ENCODE measurements at regions not wholly inside any gene's neighbourhood (a gene's known extent, or its start where the extent isn't known, plus 50 kb on each side); places are given as distances from the start of the nearest gene placed in this dataset.

GRCh38 chr4:130338851-130339250 lies 1242.9 kb downstream of the C4orf33 start:
- no peak overlapping the region for H3K4me3 ChIP-seq (ENCODE audit: low read depth in 1 of 2, low read length in 2 of 2)

GRCh38 chr4:130349745-130350144 lies 1253.8 kb downstream of the C4orf33 start:
- H3K27ac ChIP-seq (ENCODE audit: low read length), result no peak overlapping the region
- H3K4me3 ChIP-seq (ENCODE audit: low read depth in 1 of 2, low read length in 2 of 2), result no peak overlapping the region
- H3K27me3 ChIP-seq (ENCODE audit: low read depth, low read length), result no peaks in the 10 kb centered on the region
- H3K36me3 ChIP-seq (ENCODE audit: control insufficient read depth in 1 of 2, insufficient read depth in 2 of 2, low read length in 2 of 2), result no peaks in the 10 kb centered on the region
- no peaks in the 10 kb centered on the region for H3K4me1 ChIP-seq (ENCODE audit: control insufficient read depth in 1 of 2, insufficient read depth in 2 of 2, low read length in 2 of 2)
- no peaks in the 10 kb centered on the region for H3K9me3 ChIP-seq (ENCODE audit: control insufficient read depth in 1 of 2, low read length in 2 of 2)

More at GRCh38 chr4:130338851-130339250, 1242.9 kb downstream of the C4orf33 start:
- Histone ChIP-seq H3K4me1 (ENCODE audit: control insufficient read depth in 1 of 2, insufficient read depth in 2 of 2, low read length in 2 of 2) (no peaks in the 10 kb centered on the region), H3K9me3 (ENCODE audit: control insufficient read depth in 1 of 2, low read length in 2 of 2) (no peaks in the 10 kb centered on the region), H3K27ac (ENCODE audit: low read length) (no peak overlapping the region), H3K36me3 (ENCODE audit: control insufficient read depth in 1 of 2, insufficient read depth in 2 of 2, low read length in 2 of 2) (no peaks in the 10 kb centered on the region), H3K27me3 (ENCODE audit: low read depth, low read length) (no peaks in the 10 kb centered on the region)

GRCh38 chr4:130356873-130357272 lies 1260.9 kb downstream of the C4orf33 start:
- H3K27ac ChIP-seq (ENCODE audit: low read length), result no peak overlapping the region
- H3K4me1 ChIP-seq (ENCODE audit: control insufficient read depth in 1 of 2, insufficient read depth in 2 of 2, low read length in 2 of 2), result no peaks in the 10 kb centered on the region
- no peaks in the 10 kb centered on the region for H3K36me3 ChIP-seq (ENCODE audit: control insufficient read depth in 1 of 2, insufficient read depth in 2 of 2, low read length in 2 of 2)
- no peak overlapping the region for H3K4me3 ChIP-seq (ENCODE audit: low read depth in 1 of 2, low read length in 2 of 2)
- no peaks in the 10 kb centered on the region for H3K27me3 ChIP-seq (ENCODE audit: low read depth, low read length)
- H3K9me3 ChIP-seq (ENCODE audit: control insufficient read depth in 1 of 2, low read length in 2 of 2), result no peaks in the 10 kb centered on the region

GRCh38 chr4:130359542-130359941 lies 1263.6 kb downstream of the C4orf33 start:
- H3K4me3 ChIP-seq (ENCODE audit: low read depth in 1 of 2, low read length in 2 of 2), result no peak overlapping the region
- no peak overlapping the region for H3K27ac ChIP-seq (ENCODE audit: low read length)
- H3K9me3 ChIP-seq (ENCODE audit: control insufficient read depth in 1 of 2, low read length in 2 of 2), result no peaks in the 10 kb centered on the region
- no peaks in the 10 kb centered on the region for H3K27me3 ChIP-seq (ENCODE audit: low read depth, low read length)
- no peaks in the 10 kb centered on the region for H3K4me1 ChIP-seq (ENCODE audit: control insufficient read depth in 1 of 2, insufficient read depth in 2 of 2, low read length in 2 of 2)
- no peaks in the 10 kb centered on the region for H3K36me3 ChIP-seq (ENCODE audit: control insufficient read depth in 1 of 2, insufficient read depth in 2 of 2, low read length in 2 of 2)

GRCh38 chr4:130361616-130362015 lies 1265.7 kb downstream of the C4orf33 start:
- Histone ChIP-seq H3K27me3 (ENCODE audit: low read depth, low read length) (no peaks in the 10 kb centered on the region), H3K4me1 (ENCODE audit: control insufficient read depth in 1 of 2, insufficient read depth in 2 of 2, low read length in 2 of 2) (no peaks in the 10 kb centered on the region), H3K4me3 (ENCODE audit: low read depth in 1 of 2, low read length in 2 of 2) (no peak overlapping the region), H3K27ac (ENCODE audit: low read length) (no peak overlapping the region), H3K36me3 (ENCODE audit: control insufficient read depth in 1 of 2, insufficient read depth in 2 of 2, low read length in 2 of 2) (no peaks in the 10 kb centered on the region), H3K9me3 (ENCODE audit: control insufficient read depth in 1 of 2, low read length in 2 of 2) (no peaks in the 10 kb centered on the region)

GRCh38 chr4:130368668-130369067 lies 1272.7 kb downstream of the C4orf33 start:
- no peaks in the 10 kb centered on the region for H3K27me3 ChIP-seq (ENCODE audit: low read depth, low read length)
- H3K27ac ChIP-seq (ENCODE audit: low read length), result no peak overlapping the region
- H3K9me3 ChIP-seq (ENCODE audit: control insufficient read depth in 1 of 2, low read length in 2 of 2), result no peaks in the 10 kb centered on the region
- no peaks in the 10 kb centered on the region for H3K4me1 ChIP-seq (ENCODE audit: control insufficient read depth in 1 of 2, insufficient read depth in 2 of 2, low read length in 2 of 2)
- no peak overlapping the region for H3K4me3 ChIP-seq (ENCODE audit: low read depth in 1 of 2, low read length in 2 of 2)
- H3K36me3 ChIP-seq (ENCODE audit: control insufficient read depth in 1 of 2, insufficient read depth in 2 of 2, low read length in 2 of 2), result no peaks in the 10 kb centered on the region

GRCh38 chr4:130393231-130393630 lies 1297.3 kb downstream of the C4orf33 start:
- Histone ChIP-seq H3K36me3 (ENCODE audit: control insufficient read depth in 1 of 2, insufficient read depth in 2 of 2, low read length in 2 of 2) (no peaks in the 10 kb centered on the region), H3K4me1 (ENCODE audit: control insufficient read depth in 1 of 2, insufficient read depth in 2 of 2, low read length in 2 of 2) (no peaks in the 10 kb centered on the region), H3K27ac (ENCODE audit: low read length) (no peak overlapping the region), H3K9me3 (ENCODE audit: control insufficient read depth in 1 of 2, low read length in 2 of 2) (no peaks in the 10 kb centered on the region), H3K4me3 (ENCODE audit: low read depth in 1 of 2, low read length in 2 of 2) (no peak overlapping the region), H3K27me3 (ENCODE audit: low read depth, low read length) (no peaks in the 10 kb centered on the region)

- no peaks in the 10 kb centered on the region for H3K9me3 ChIP-seq (ENCODE audit: control insufficient read depth in 1 of 2, low read length in 2 of 2)
- no peak overlapping the region for H3K4me3 ChIP-seq (ENCODE audit: low read depth in 1 of 2, low read length in 2 of 2)
- H3K4me1 ChIP-seq (ENCODE audit: control insufficient read depth in 1 of 2, insufficient read depth in 2 of 2, low read length in 2 of 2), result no peaks in the 10 kb centered on the region
- no peaks in the 10 kb centered on the region for H3K36me3 ChIP-seq (ENCODE audit: control insufficient read depth in 1 of 2, insufficient read depth in 2 of 2, low read length in 2 of 2)
- H3K27ac ChIP-seq (ENCODE audit: low read length), result no peak overlapping the region
- no peaks in the 10 kb centered on the region for H3K27me3 ChIP-seq (ENCODE audit: low read depth, low read length)
These were observed 1297.7 kb downstream of the C4orf33 start for GRCh38 chr4:130393642-130394041.

- H3K36me3 ChIP-seq (ENCODE audit: control insufficient read depth in 1 of 2, insufficient read depth in 2 of 2, low read length in 2 of 2), result no peaks in the 10 kb centered on the region
- H3K4me1 ChIP-seq (ENCODE audit: control insufficient read depth in 1 of 2, insufficient read depth in 2 of 2, low read length in 2 of 2), result no peaks in the 10 kb centered on the region
- no peak overlapping the region for H3K27ac ChIP-seq (ENCODE audit: low read length)
- no peaks in the 10 kb centered on the region for H3K9me3 ChIP-seq (ENCODE audit: control insufficient read depth in 1 of 2, low read length in 2 of 2)
- no peaks in the 10 kb centered on the region for H3K27me3 ChIP-seq (ENCODE audit: low read depth, low read length)
- H3K4me3 ChIP-seq (ENCODE audit: low read depth in 1 of 2, low read length in 2 of 2), result no peak overlapping the region
These were observed 1299.9 kb downstream of the C4orf33 start for GRCh38 chr4:130395871-130396270.

GRCh38 chr4:130403221-130403620 lies 1307.3 kb downstream of the C4orf33 start:
- Histone ChIP-seq H3K27me3 (ENCODE audit: low read depth, low read length) (no peaks in the 10 kb centered on the region), H3K4me1 (ENCODE audit: control insufficient read depth in 1 of 2, insufficient read depth in 2 of 2, low read length in 2 of 2) (no peaks in the 10 kb centered on the region), H3K4me3 (ENCODE audit: low read depth in 1 of 2, low read length in 2 of 2) (no peak overlapping the region), H3K27ac (ENCODE audit: low read length) (no peak overlapping the region), H3K9me3 (ENCODE audit: control insufficient read depth in 1 of 2, low read length in 2 of 2) (no peaks in the 10 kb centered on the region), H3K36me3 (ENCODE audit: control insufficient read depth in 1 of 2, insufficient read depth in 2 of 2, low read length in 2 of 2) (no peaks in the 10 kb centered on the region)

GRCh38 chr4:130416228-130416627 lies 1320.3 kb downstream of the C4orf33 start:
- Histone ChIP-seq H3K27ac (ENCODE audit: low read length) (no peak overlapping the region), H3K9me3 (ENCODE audit: control insufficient read depth in 1 of 2, low read length in 2 of 2) (no peaks in the 10 kb centered on the region), H3K27me3 (ENCODE audit: low read depth, low read length) (no peaks in the 10 kb centered on the region), H3K36me3 (ENCODE audit: control insufficient read depth in 1 of 2, insufficient read depth in 2 of 2, low read length in 2 of 2) (no peaks in the 10 kb centered on the region), H3K4me1 (ENCODE audit: control insufficient read depth in 1 of 2, insufficient read depth in 2 of 2, low read length in 2 of 2) (no peaks in the 10 kb centered on the region), H3K4me3 (ENCODE audit: low read depth in 1 of 2, low read length in 2 of 2) (no peak overlapping the region)

GRCh38 chr4:130419211-130419975 lies 1323.4 kb downstream of the C4orf33 start:
- H3K4me1 ChIP-seq (ENCODE audit: control insufficient read depth in 1 of 2, insufficient read depth in 2 of 2, low read length in 2 of 2), result no peaks in the 10 kb centered on the region

More at GRCh38 chr4:130419211-130419975, 1323.4 kb downstream of the C4orf33 start:
- H3K27ac ChIP-seq (ENCODE audit: low read length), result no peak overlapping the region
- no peak overlapping the region for H3K4me3 ChIP-seq (ENCODE audit: low read depth in 1 of 2, low read length in 2 of 2)
- H3K36me3 ChIP-seq (ENCODE audit: control insufficient read depth in 1 of 2, insufficient read depth in 2 of 2, low read length in 2 of 2), result no peaks in the 10 kb centered on the region
- H3K27me3 ChIP-seq (ENCODE audit: low read depth, low read length), result no peaks in the 10 kb centered on the region
- no peaks in the 10 kb centered on the region for H3K9me3 ChIP-seq (ENCODE audit: control insufficient read depth in 1 of 2, low read length in 2 of 2)
